Pancreas (tissue), 10 donors: ENCODE measurements at regions not wholly inside any gene's neighbourhood (a gene's known extent, or its start where the extent isn't known, plus 50 kb on each side); places are given as distances from the start of the nearest gene placed in this dataset.
A peak's percentile ranks its signal among the peaks of the same experiment; 100 is the strongest.

Experiments
- ATAC-seq, 4 donors: fragments of 200-7000 bp; cut with Tn5 transposase; one replicate each; pipeline versions ENCODE4 v1.8.0 to v1.9.1; 2020; ENCODE audit warnings: mild to moderate bottlenecking in 4 of 4, moderate library complexity in 4 of 4
- DNase-seq, 6 donors: peaks; one replicate each; pipeline ENCODE4 v3.0.0-alpha.2; 2020
- FAIRE-seq: peaks from 2 replicates; lab custom pipeline; 2012; peaks lifted over from hg19 to GRCh38; lab: Jason Lieb, UNC
- H3K27ac ChIP-seq, 4 donors: fragments of 200-600 bp; sonication (generic); 1 replicate in 3 of 4; 2 replicates in 1 of 4; pipeline versions ENCODE4 v1.5.0 to v1.8.0; 2020
- H3K27me3 ChIP-seq, 4 donors: fragments of 200-600 bp; one replicate each; pipeline ENCODE4 v1.8.0; 2021
- H3K36me3 ChIP-seq, 3 donors: fragments of 200-600 bp; sonication (generic) in 1 of 3; one replicate each; pipeline versions ENCODE4 v1.5.0 to v1.8.0; 2020 to 2021
- H3K4me1 ChIP-seq, 3 donors: fragments of 200-600 bp; one replicate each; pipeline ENCODE4 v1.8.0; 2021
- H3K4me3 ChIP-seq, 4 donors: fragments of 200-600 bp; sonication (generic) in 2 of 4; one replicate each; pipeline versions ENCODE4 v1.5.0 to v1.8.0; 2020 to 2021
- H3K9me3 ChIP-seq, 4 donors: fragments of 200-600 bp; one replicate each; pipeline ENCODE4 v1.8.0; 2021
- WGBS, 2 donors: extraction: QIAGEN DNeasy Blood & Tissue Kit; methylation state at CpG; one replicate each; pipeline ENCODE4 v1.1.7; 2013; 5-methylcytosine and 5-hydroxymethylcytosine counted together
- intact Hi-C, 3 donors: fragments of 100-400 bp; cut with DNase I; formaldehyde crosslinking; loops; one replicate each; pipeline versions ENCODE4 v1.11.1 to v1.14.2; 2022
- TF ChIP-seq, protein P1 (sequence below), 4 donors: fragments of 200-600 bp; sonication (generic) in 3 of 4; IDR thresholded peaks; one replicate each; pipeline versions ENCODE4 v1.5.0 to v1.8.0; 2021; ENCODE audit warnings: antibody characterized with exemption in 4 of 4
- donor health status: healthy with polysubstance abuse.
- donor health status: DM: no; HTN: no; CAD: no; lungs with moderate emphysema.
- donor health status: DM: no; HTN: no; CAD: no.
- donor health status: control.
- donor health status: control.
- donor health status: Bipolar disorder and iron deficiency.
- donor health status: DM: yes; HTN: yes; CAD: no.
- donor health status: DM: no; HTN: no; CAD: no.
- donor health status: DM: no; HTN: no; CAD: no.
- donor health status: DM: yes; HTN: yes; CAD: no.

DNA sequence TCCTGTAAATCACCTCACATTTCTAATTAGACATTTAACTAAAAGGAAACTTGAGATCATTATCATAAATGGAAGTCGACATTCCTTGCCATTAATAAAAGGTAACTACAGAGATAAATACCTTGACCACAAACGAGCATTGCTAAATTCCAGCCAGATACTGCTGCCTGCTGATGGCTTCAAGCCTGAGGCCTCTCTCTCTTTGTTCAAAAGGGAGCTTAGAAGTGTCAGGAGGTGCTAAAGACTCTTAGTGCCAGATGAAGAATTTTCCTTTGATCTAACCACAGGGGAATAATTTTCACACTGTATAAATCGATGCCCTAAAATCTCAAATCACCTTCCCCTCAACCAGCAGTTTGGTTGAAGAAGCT, 248.2 kb upstream of the PMEPA1 start:
- H3K4me3 ChIP-seq = no peak overlapping the region
- DNase-seq = no peak
- peak overlapping the region; percentile 43 to 84 (median 74) for H3K27ac ChIP-seq
- H3K27me3 ChIP-seq = no peaks in the 10 kb centered on the region
- 38 to 39% methylated on average over 3 of the region's 3 CpGs for WGBS, 2 donors
- no peak for FAIRE-seq
- no peaks in the 10 kb centered on the region for H3K36me3 ChIP-seq
- no peaks in the 10 kb centered on the region for H3K9me3 ChIP-seq
- intact Hi-C loops = no loop called here
- peaks cover 0 to 3% (median 0%) of the 10 kb centered on the region in 3 donors for H3K4me1 ChIP-seq
- ATAC-seq = no peak
- TF ChIP-seq, protein P1, sequence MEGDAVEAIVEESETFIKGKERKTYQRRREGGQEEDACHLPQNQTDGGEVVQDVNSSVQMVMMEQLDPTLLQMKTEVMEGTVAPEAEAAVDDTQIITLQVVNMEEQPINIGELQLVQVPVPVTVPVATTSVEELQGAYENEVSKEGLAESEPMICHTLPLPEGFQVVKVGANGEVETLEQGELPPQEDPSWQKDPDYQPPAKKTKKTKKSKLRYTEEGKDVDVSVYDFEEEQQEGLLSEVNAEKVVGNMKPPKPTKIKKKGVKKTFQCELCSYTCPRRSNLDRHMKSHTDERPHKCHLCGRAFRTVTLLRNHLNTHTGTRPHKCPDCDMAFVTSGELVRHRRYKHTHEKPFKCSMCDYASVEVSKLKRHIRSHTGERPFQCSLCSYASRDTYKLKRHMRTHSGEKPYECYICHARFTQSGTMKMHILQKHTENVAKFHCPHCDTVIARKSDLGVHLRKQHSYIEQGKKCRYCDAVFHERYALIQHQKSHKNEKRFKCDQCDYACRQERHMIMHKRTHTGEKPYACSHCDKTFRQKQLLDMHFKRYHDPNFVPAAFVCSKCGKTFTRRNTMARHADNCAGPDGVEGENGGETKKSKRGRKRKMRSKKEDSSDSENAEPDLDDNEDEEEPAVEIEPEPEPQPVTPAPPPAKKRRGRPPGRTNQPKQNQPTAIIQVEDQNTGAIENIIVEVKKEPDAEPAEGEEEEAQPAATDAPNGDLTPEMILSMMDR (IDR thresholded peaks at IDR 0.05) = no peak

GRCh38 chr20:57957411-57958049, 247.7 kb upstream of the PMEPA1 start:
- TF ChIP-seq, protein P1 (IDR thresholded peaks at IDR 0.05) = no peak
- Histone ChIP-seq H3K36me3 (no peaks in the 10 kb centered on the region), H3K27me3 (no peaks in the 10 kb centered on the region), H3K4me3 (no peak overlapping the region), H3K9me3 (no peaks in the 10 kb centered on the region), H3K4me1 (peaks cover 0 to 3% (median 0%) of the 10 kb centered on the region in 3 donors), H3K27ac (peak overlapping the region; percentile 43 to 84 (median 74))
- ATAC-seq (peak in 1 of 4 donors; percentile 29), DNase-seq (peak in 1 of 6 donors; percentile 22), FAIRE-seq (no peak)
- 67 to 71% methylated on average over 10 of the region's 10 CpGs for WGBS, 2 donors
- intact Hi-C loops = no loop called here

- no peak overlapping the region for H3K27ac ChIP-seq
- ATAC-seq (no peak), DNase-seq (no peak), FAIRE-seq (no peak)
- 35 to 44% methylated on average over 4 of the region's 4 CpGs for WGBS, 2 donors
- H3K27me3 ChIP-seq = no peaks in the 10 kb centered on the region
- H3K4me1 ChIP-seq = no peaks in the 10 kb centered on the region
- intact Hi-C loops = no loop called here
- H3K4me3 ChIP-seq = no peak overlapping the region
- TF ChIP-seq, protein P1 (IDR thresholded peaks at IDR 0.05) = no peak
- H3K9me3 ChIP-seq = no peaks in the 10 kb centered on the region
- H3K36me3 ChIP-seq = no peaks in the 10 kb centered on the region
These were observed 243.8 kb upstream of the PMEPA1 start for GRCh38 chr20:57953638-57954037.

DNA sequence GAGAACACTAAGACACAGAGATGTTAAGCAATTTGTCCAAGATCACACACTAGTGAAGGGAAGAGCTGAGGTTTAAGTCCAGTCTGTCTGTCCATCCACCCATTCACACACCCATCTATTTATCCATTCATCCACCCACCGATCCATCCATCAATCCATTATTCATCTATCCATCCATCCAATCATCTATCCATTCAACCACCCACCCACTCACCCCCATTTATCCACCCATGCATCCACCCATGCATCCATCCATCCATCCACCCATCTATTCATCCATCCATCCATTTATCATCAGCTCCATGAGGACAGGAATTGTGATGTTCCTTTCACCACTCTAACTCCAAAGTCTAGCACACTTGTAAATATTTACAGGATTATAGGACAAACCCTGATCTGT, 242.3 kb upstream of the PMEPA1 start:
- no peaks in the 10 kb centered on the region for H3K4me1 ChIP-seq
- H3K4me3 ChIP-seq = no peak overlapping the region
- 84 to 95% methylated on average over 1 of the region's 1 CpG for WGBS, 2 donors
- TF ChIP-seq, protein P1 (IDR thresholded peaks at IDR 0.05) = no peak
- H3K27me3 ChIP-seq = no peaks in the 10 kb centered on the region
- intact Hi-C loops = no loop called here
- no peak overlapping the region for H3K27ac ChIP-seq
- FAIRE-seq (no peak), DNase-seq (no peak), ATAC-seq (no peak)
- no peaks in the 10 kb centered on the region for H3K36me3 ChIP-seq
- H3K9me3 ChIP-seq = no peaks in the 10 kb centered on the region

DNA sequence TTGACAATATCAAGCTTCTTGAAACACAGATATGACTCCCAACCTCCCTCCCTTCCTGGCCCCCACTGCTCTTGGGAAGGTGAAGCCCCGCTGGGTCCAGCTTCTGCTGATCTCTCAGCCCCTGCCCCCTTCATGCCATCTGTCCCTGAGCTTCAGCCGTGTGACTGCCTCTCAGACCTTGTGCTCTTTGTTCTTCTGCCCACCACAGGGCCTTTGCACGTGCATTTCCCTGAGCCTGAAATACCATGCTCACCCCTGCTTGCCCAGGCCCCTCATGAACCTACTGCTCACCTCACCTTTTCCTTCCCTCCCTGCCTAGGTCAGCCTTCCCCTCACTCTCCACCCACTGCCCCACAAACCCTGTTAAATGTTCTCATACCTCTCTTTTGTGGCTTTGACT, 241.7 kb upstream of the PMEPA1 start:
- no peak for FAIRE-seq
- no peaks in the 10 kb centered on the region for H3K27me3 ChIP-seq
- DNase-seq = no peak
- no peaks in the 10 kb centered on the region for H3K36me3 ChIP-seq
- TF ChIP-seq, protein P1 (IDR thresholded peaks at IDR 0.05) = no peak
- intact Hi-C loops = no loop called here
- no peak for ATAC-seq
- no peak overlapping the region for H3K4me3 ChIP-seq
- H3K27ac ChIP-seq = no peak overlapping the region
- H3K9me3 ChIP-seq = no peaks in the 10 kb centered on the region
- H3K4me1 ChIP-seq = no peaks in the 10 kb centered on the region
- whole genome bisulfite sequencing, 2 donors = 59 to 80% methylated on average over 3 of the region's 3 CpGs
